MCF 10A (cell line): ENCODE measurements at regions not wholly inside any gene's neighbourhood (a gene's known extent, or its start where the extent isn't known, plus 50 kb on each side); places are given as distances from the start of the nearest gene placed in this dataset.

ENCODE experiments used
- BruUV-seq: library from RNA; stranded (reverse); fragments of 400-500 nt; replicated peaks from 2 replicates; lab custom pipeline; 2021; lab: Mats Ljungman, UMichigan
- CTCF ChIA-PET: fragments of 300-600 bp; sonication (Branson Sonifier 250); formaldehyde crosslinking; extraction: SDS; loops from one replicate; lab custom pipeline; 2021; ENCODE audit warnings: antibody characterized with exemption, inconsistent platforms; lab: Yijun Ruan, JAX
- POLR2A ChIA-PET: fragments of 300-600, 350-650 bp; sonication (Branson Sonifier 250); formaldehyde crosslinking; extraction: SDS; loops from one replicate; lab custom pipeline; 2020; ENCODE audit warnings: antibody characterized with exemption, inconsistent platforms; lab: Yijun Ruan, JAX
- DNase-seq: peaks from one replicate; pipeline ENCODE4 v3.0.0-alpha.2; 2018; ENCODE audit not compliant: unreplicated experiment
- H3K27ac Mint-ChIP-seq: one replicate; pipeline ENCODE4 v1.8.0; 2022; ENCODE audit warnings: mild to moderate bottlenecking, low read depth, mixed read lengths; ENCODE audit not compliant: unreplicated experiment
- H3K27me3 Mint-ChIP-seq: one replicate; pipeline ENCODE4 v1.8.0; 2022; ENCODE audit warnings: mixed read lengths; ENCODE audit not compliant: insufficient read depth, unreplicated experiment
- H3K36me3 Mint-ChIP-seq: one replicate; pipeline ENCODE4 v1.8.0; 2022; ENCODE audit warnings: mild to moderate bottlenecking, moderate library complexity, mixed read lengths; ENCODE audit not compliant: insufficient read depth, unreplicated experiment
- H3K4me1 Mint-ChIP-seq: one replicate; pipeline ENCODE4 v1.8.0; 2022; ENCODE audit warnings: mixed read lengths; ENCODE audit not compliant: insufficient read depth, unreplicated experiment
- H3K4me3 Mint-ChIP-seq: one replicate; pipeline ENCODE4 v1.8.0; 2022; ENCODE audit warnings: mild to moderate bottlenecking, moderate library complexity, mixed read lengths; ENCODE audit not compliant: unreplicated experiment
- H3K9me3 Mint-ChIP-seq: one replicate; pipeline ENCODE4 v1.8.0; 2022; ENCODE audit warnings: mixed read lengths; ENCODE audit not compliant: unreplicated experiment
- CTCF ChIP-seq: fragments of 200-600 bp; IDR thresholded peaks from one replicate; pipeline ENCODE4 v1.8.0; 2022; ENCODE audit warnings: antibody characterized with exemption, mild to moderate bottlenecking; ENCODE audit not compliant: unreplicated experiment
- intact Hi-C: fragments of 100-400 bp; cut with micrococcal nuclease; formaldehyde crosslinking; loops from 2 replicates; pipeline ENCODE4 v1.14.1; 2022

- H3K4me3 Mint-ChIP-seq = no peak overlapping the region
- POLR2A ChIA-PET = no interaction called here
- TF ChIP-seq CTCF = no peak
These were observed 171.8 kb upstream of the WSCD1 start for GRCh38 chr17:5898406-5898805.

GRCh38 chr17:5899496-5900195, 170.5 kb upstream of the WSCD1 start:
- no TSS peak for BruUV-seq
- Mint-ChIP-seq H3K27me3 (peaks cover 11% of the 10 kb centered on the region), H3K4me3 (no peak overlapping the region), H3K36me3 (peaks cover 5% of the 10 kb centered on the region), H3K4me1 (no peaks in the 10 kb centered on the region), H3K9me3 (peaks cover 11% of the 10 kb centered on the region), H3K27ac (no peak overlapping the region)
- TF ChIP-seq CTCF = no peak
- CTCF ChIA-PET = no interaction called here
- DNase-seq = no peak
- POLR2A ChIA-PET = no interaction called here
- intact Hi-C loops = no loop called here

More at GRCh38 chr17:5898406-5898805, 171.8 kb upstream of the WSCD1 start:
- no peak for DNase-seq
- Mint-ChIP-seq H3K27ac (no peak overlapping the region), H3K9me3 (no peaks in the 10 kb centered on the region), H3K36me3 (peaks cover 5% of the 10 kb centered on the region), H3K27me3 (peaks cover 19% of the 10 kb centered on the region), H3K4me1 (no peaks in the 10 kb centered on the region)
- CTCF ChIA-PET = no interaction called here
- intact Hi-C loops = no loop called here
- no TSS peak for BruUV-seq

- no peak overlapping the region for H3K4me3 Mint-ChIP-seq
- intact Hi-C loops = no loop called here
These were observed 168.4 kb upstream of the WSCD1 start for GRCh38 chr17:5901731-5902130.

More at GRCh38 chr17:5901731-5902130, 168.4 kb upstream of the WSCD1 start:
- DNase-seq = no peak
- TF ChIP-seq CTCF = no peak
- ChIA-PET CTCF (no interaction called here), POLR2A (no interaction called here)
- BruUV-seq = no TSS peak
- Mint-ChIP-seq H3K4me1 (no peaks in the 10 kb centered on the region), H3K36me3 (no peaks in the 10 kb centered on the region), H3K27ac (no peak overlapping the region), H3K9me3 (peaks cover 18% of the 10 kb centered on the region), H3K27me3 (no peaks in the 10 kb centered on the region)
